Heart left ventricle (tissue), 13 donors: ENCODE measurements at regions not wholly inside any gene's neighbourhood (a gene's known extent, or its start where the extent isn't known, plus 50 kb on each side); places are given as distances from the start of the nearest gene placed in this dataset.

Experiments
- CTCF ChIP-seq, 12 donors: fragments of 200-600 bp; sonication (generic) in 4 of 12; IDR thresholded peaks; one replicate each; pipeline versions ENCODE4 v1.5.0 to v1.8.0; 2018 to 2022; ENCODE audit warnings: antibody characterized with exemption in 12 of 12, mild to moderate bottlenecking in 5 of 12
- POLR2A ChIP-seq, 2 donors: fragments of 450-650 bp; IDR thresholded peaks; one replicate each; pipeline ENCODE4 v1.6.1; 2017; ENCODE audit warnings: antibody characterized with exemption in 2 of 2, mild to moderate bottlenecking in 2 of 2, moderate library complexity in 2 of 2
- donor health status: ischemic (EF 13 %, LVEDD 7.1; RV severe dilation, severe dysfunction).
- donor health status: DM: no; HTN: yes; CAD: no.
- donor health status: DM: no; HTN: no; CAD: no.
- donor health status: ischemic (EF 25% LVEDD 6.9; RV normal size, moderate dysfunction).
- donor health status: ischemic (EF 25% LVEDD 5.7; RV mildly dilated, moderate dysfunction).
- donor health status: ischemic (EF 35%, LVEDD 5.7; RV mildly dilated, moderate dysfunction).
- donor health status: nonischemic (EF 11% LVEDD 7.7; RV severe dilation, severe dysfunction).
- donor health status: DM: yes; HTN: yes; CAD: no.
- donor health status: PGD.
- donor health status: ischemic (EF 29% LVEDD 5.4; RV normal size, mild dysfunction).
- donor health status: nonischemic (EF 23%, LVEDD 6.1; RV moderate dilation, normal function).

GRCh38 chr4:153948041-153948440 lies 159.2 kb upstream of the SFRP2 start:
- TF ChIP-seq CTCF (IDR thresholded peaks at IDR 0.05) (no peak), POLR2A (IDR thresholded peaks at IDR 0.05) (no peak)
